B cell (primary cell): ENCODE measurements at regions not wholly inside any gene's neighbourhood (a gene's known extent, or its start where the extent isn't known, plus 50 kb on each side); places are given as distances from the start of the nearest gene placed in this dataset.

ENCODE experiments used
- EZH2 ChIP-seq: IDR thresholded peaks from 2 replicates; pipeline ENCODE4 v1.6.1; 2012; ENCODE audit warnings: borderline replicate concordance, low read depth, mild to moderate bottlenecking, moderate library complexity, low read length; ENCODE audit not compliant: insufficient read depth, poor library complexity, severe bottlenecking
- TF ChIP-seq, protein P1 (sequence below): fragments of 200-600 bp; IDR thresholded peaks from one replicate; pipeline ENCODE4 v1.8.0; 2022; ENCODE audit warnings: antibody characterized with exemption, mild to moderate bottlenecking

DNA sequence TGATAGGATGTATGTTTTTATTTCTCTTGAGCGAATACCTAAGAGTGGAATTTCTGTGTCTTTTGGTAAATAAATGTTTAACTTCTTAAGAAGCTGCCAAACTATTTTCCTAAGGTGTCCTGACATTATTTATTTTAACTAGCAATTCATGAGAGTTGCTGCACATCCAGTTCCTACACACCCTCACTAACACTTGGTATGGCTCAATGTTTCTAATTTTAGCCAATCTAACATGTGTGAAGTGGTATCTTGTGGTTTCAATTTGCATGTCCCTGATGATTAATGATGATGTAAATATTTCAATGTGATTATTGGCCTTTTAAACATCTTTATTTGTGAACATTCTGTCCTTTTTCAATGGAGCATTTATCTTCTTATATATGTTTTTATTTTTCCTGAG lies 2095.5 kb upstream of the C9orf72 start:
- TF ChIP-seq, protein P1, sequence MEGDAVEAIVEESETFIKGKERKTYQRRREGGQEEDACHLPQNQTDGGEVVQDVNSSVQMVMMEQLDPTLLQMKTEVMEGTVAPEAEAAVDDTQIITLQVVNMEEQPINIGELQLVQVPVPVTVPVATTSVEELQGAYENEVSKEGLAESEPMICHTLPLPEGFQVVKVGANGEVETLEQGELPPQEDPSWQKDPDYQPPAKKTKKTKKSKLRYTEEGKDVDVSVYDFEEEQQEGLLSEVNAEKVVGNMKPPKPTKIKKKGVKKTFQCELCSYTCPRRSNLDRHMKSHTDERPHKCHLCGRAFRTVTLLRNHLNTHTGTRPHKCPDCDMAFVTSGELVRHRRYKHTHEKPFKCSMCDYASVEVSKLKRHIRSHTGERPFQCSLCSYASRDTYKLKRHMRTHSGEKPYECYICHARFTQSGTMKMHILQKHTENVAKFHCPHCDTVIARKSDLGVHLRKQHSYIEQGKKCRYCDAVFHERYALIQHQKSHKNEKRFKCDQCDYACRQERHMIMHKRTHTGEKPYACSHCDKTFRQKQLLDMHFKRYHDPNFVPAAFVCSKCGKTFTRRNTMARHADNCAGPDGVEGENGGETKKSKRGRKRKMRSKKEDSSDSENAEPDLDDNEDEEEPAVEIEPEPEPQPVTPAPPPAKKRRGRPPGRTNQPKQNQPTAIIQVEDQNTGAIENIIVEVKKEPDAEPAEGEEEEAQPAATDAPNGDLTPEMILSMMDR = no peak
- no peak for TF ChIP-seq EZH2
